ENCODE measurements at regions not wholly inside any gene's neighbourhood (a gene's known extent, or its start where the extent isn't known, plus 50 kb on each side); places are given as distances from the start of the nearest gene placed in this dataset.

- no peak overlapping the region for H3K27ac ChIP-seq
- H3K4me3 ChIP-seq (ENCODE audit: low read depth in 1 of 2, low read length in 1 of 2), result no peak overlapping the region
- no peaks in the 10 kb centered on the region for H3K27me3 ChIP-seq
- H3K4me1 ChIP-seq (ENCODE audit: control insufficient read depth in 1 of 2, insufficient read depth in 1 of 2, low read depth in 1 of 2, low read length in 1 of 2), result no peaks in the 10 kb centered on the region
- H3K36me3 ChIP-seq, result no peaks in the 10 kb centered on the region
- no peaks in the 10 kb centered on the region for H3K9me3 ChIP-seq
- no peak for TF ChIP-seq CTCF (IDR thresholded peaks at IDR 0.05)
Measured at GRCh38 chr12:24255920-24256665, 306.6 kb upstream of the SOX5 start.

- Histone ChIP-seq H3K9me3 (no peaks in the 10 kb centered on the region), H3K36me3 (no peaks in the 10 kb centered on the region), H3K4me1 (ENCODE audit: control insufficient read depth in 1 of 2, insufficient read depth in 1 of 2, low read depth in 1 of 2, low read length in 1 of 2) (no peaks in the 10 kb centered on the region), H3K4me3 (ENCODE audit: low read depth in 1 of 2, low read length in 1 of 2) (no peak overlapping the region), H3K27me3 (no peaks in the 10 kb centered on the region), H3K27ac (no peak overlapping the region)
- TF ChIP-seq CTCF (IDR thresholded peaks at IDR 0.05), result no peak
Measured at GRCh38 chr12:24252602-24253001, 303.1 kb upstream of the SOX5 start.

GRCh38 chr12:24246934-24247333 is 297.5 kb upstream of the SOX5 start:
- no peak overlapping the region for H3K4me3 ChIP-seq (ENCODE audit: low read depth in 1 of 2, low read length in 1 of 2)
- TF ChIP-seq CTCF (IDR thresholded peaks at IDR 0.05), result no peak
- no peak overlapping the region for H3K27ac ChIP-seq

GRCh38 chr12:24246376-24246775 is 296.9 kb upstream of the SOX5 start:
- no peaks in the 10 kb centered on the region for H3K36me3 ChIP-seq
- no peaks in the 10 kb centered on the region for H3K27me3 ChIP-seq
- TF ChIP-seq CTCF (IDR thresholded peaks at IDR 0.05), result no peak
- no peaks in the 10 kb centered on the region for H3K9me3 ChIP-seq
- no peak overlapping the region for H3K4me3 ChIP-seq (ENCODE audit: low read depth in 1 of 2, low read length in 1 of 2)
- H3K4me1 ChIP-seq (ENCODE audit: control insufficient read depth in 1 of 2, insufficient read depth in 1 of 2, low read depth in 1 of 2, low read length in 1 of 2), result peaks cover 0 to 3% of the 10 kb centered on the region in 2 experiments
- no peak overlapping the region for H3K27ac ChIP-seq

More at GRCh38 chr12:24246934-24247333, 297.5 kb upstream of the SOX5 start:
- Histone ChIP-seq H3K4me1 (ENCODE audit: control insufficient read depth in 1 of 2, insufficient read depth in 1 of 2, low read depth in 1 of 2, low read length in 1 of 2) (no peaks in the 10 kb centered on the region), H3K27me3 (no peaks in the 10 kb centered on the region), H3K36me3 (no peaks in the 10 kb centered on the region), H3K9me3 (no peaks in the 10 kb centered on the region)

GRCh38 chr12:24244801-24245200 is 295.3 kb upstream of the SOX5 start:
- Histone ChIP-seq H3K9me3 (no peaks in the 10 kb centered on the region), H3K27me3 (no peaks in the 10 kb centered on the region), H3K27ac (no peak overlapping the region), H3K4me1 (ENCODE audit: control insufficient read depth in 1 of 2, insufficient read depth in 1 of 2, low read depth in 1 of 2, low read length in 1 of 2) (peaks cover 12 to 18% of the 10 kb centered on the region in 2 experiments), H3K4me3 (ENCODE audit: low read depth in 1 of 2, low read length in 1 of 2) (no peak overlapping the region), H3K36me3 (no peaks in the 10 kb centered on the region)
- TF ChIP-seq CTCF (IDR thresholded peaks at IDR 0.05), result no peak
